ENCODE measurements at regions not wholly inside any gene's neighbourhood (a gene's known extent, or its start where the extent isn't known, plus 50 kb on each side); places are given as distances from the start of the nearest gene placed in this dataset.
"Not testable (repeated sequence)": the region's sequence is repeated elsewhere in the genome, so short reads cannot be mapped to it uniquely, and the experiment has no call there.

GRCh38 chr10:43994539-43994938, 345.9 kb upstream of the ZNF32 start:
- H2AFZ ChIP-seq (ENCODE audit: low read length), result no peak overlapping the region
- no peaks in the 10 kb centered on the region for H3K36me3 ChIP-seq (replicated peaks; ENCODE audit: insufficient read depth, low read length)
- H3K9me2 ChIP-seq (replicated peaks; ENCODE audit: insufficient read depth, low read length), result no peaks in the 10 kb centered on the region
- H3K27ac ChIP-seq (ENCODE audit: low read length), result no peak overlapping the region
- no peaks in the 10 kb centered on the region for H3K9me3 ChIP-seq (replicated peaks; ENCODE audit: insufficient read depth, low read length)
- H3K79me2 ChIP-seq (ENCODE audit: low read length), result no peaks in the 10 kb centered on the region
- H3F3A ChIP-seq (ENCODE audit: insufficient read depth, low read length), result no peaks in the 10 kb centered on the region
- TF ChIP-seq EZH2 (optimal IDR thresholded peaks at IDR 0.05; ENCODE audit: low read depth, low read length) (no peak), EZH2phosphoT487 (IDR thresholded peaks at IDR 0.05; ENCODE audit: low read length) (no peak)
- peaks cover 13% of the 10 kb centered on the region for H3K4me1 ChIP-seq (ENCODE audit: low read length)
- no peak overlapping the region for H3K9ac ChIP-seq (ENCODE audit: low read length)
- no peaks in the 10 kb centered on the region for H4K20me1 ChIP-seq (ENCODE audit: insufficient read depth, low read length)
- no peaks in the 10 kb centered on the region for H3K27me3 ChIP-seq (replicated peaks; ENCODE audit: insufficient read depth, low read length)
- no peak overlapping the region for H3K4me3 ChIP-seq (ENCODE audit: low read length)
- no peak for DNase-seq
- H3K4me2 ChIP-seq (ENCODE audit: low read depth, low read length), result no peak overlapping the region

DNA sequence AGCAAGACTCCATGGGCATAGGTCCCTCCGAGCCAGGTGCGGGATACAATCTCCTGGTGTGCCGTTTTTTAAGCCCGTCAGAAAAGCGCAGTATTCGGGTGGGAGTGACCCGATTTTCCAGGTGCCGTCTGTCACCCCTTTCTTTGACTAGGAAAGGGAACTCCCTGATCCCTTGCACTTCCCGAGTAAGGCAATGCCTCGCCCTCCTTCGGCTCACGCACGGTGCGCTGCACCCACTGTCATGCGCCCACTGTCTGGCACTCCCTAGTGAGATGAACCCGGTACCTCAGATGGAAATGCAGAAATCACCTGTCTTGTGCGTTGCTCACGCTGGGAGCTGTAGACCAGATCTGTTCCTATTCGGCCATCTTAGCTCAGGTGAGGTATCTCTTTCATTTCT, 344.1 kb upstream of the ZNF32 start:
- not testable (repeated sequence) for DNase-seq; H3K27me3 ChIP-seq (replicated peaks; ENCODE audit: insufficient read depth, low read length)

DNA sequence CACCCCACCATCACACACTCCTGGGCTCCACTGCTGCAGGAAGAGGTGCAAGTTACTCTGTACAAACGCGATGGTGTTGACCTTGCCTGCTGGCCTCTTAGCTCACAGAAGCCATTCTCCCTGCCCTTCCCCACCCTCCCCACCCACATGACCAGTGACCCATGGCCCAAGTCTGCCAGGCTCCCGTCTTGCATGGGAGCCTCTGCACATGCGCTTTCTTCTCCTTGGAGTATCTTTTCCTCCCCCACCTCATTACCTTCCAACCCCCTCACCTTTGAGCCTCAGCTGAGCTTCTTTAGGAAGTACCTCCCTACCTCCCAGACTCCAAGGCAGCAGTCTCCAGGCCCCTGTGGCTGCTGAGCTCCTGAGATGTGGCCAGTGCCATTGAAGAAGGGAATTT, 337.7 kb upstream of the ZNF32 start:
- Histone ChIP-seq H3K4me1 (ENCODE audit: low read length) (no peaks in the 10 kb centered on the region), H4K20me1 (ENCODE audit: insufficient read depth, low read length) (no peaks in the 10 kb centered on the region), H3K4me2 (ENCODE audit: low read depth, low read length) (no peak overlapping the region), H2AFZ (ENCODE audit: low read length) (no peak overlapping the region), H3K27me3 (replicated peaks; ENCODE audit: insufficient read depth, low read length) (no peaks in the 10 kb centered on the region), H3F3A (ENCODE audit: insufficient read depth, low read length) (no peaks in the 10 kb centered on the region), H3K4me3 (ENCODE audit: low read length) (no peak overlapping the region), H3K36me3 (replicated peaks; ENCODE audit: insufficient read depth, low read length) (no peaks in the 10 kb centered on the region), H3K27ac (ENCODE audit: low read length) (no peak overlapping the region), H3K79me2 (ENCODE audit: low read length) (no peaks in the 10 kb centered on the region), H3K9ac (ENCODE audit: low read length) (no peak overlapping the region), H3K9me2 (replicated peaks; ENCODE audit: insufficient read depth, low read length) (no peaks in the 10 kb centered on the region), H3K9me3 (replicated peaks; ENCODE audit: insufficient read depth, low read length) (no peaks in the 10 kb centered on the region)
- TF ChIP-seq CTCF (IDR thresholded peaks at IDR 0.05; ENCODE audit: low read length) (no peak), EZH2 (optimal IDR thresholded peaks at IDR 0.05; ENCODE audit: low read depth, low read length) (no peak), EZH2phosphoT487 (IDR thresholded peaks at IDR 0.05; ENCODE audit: low read length) (no peak)
- DNase-seq, result no peak

More for the DNA sequence above, 344.1 kb upstream of the ZNF32 start:
- not testable (repeated sequence) for H2AFZ ChIP-seq (ENCODE audit: low read length); H3K9me3 ChIP-seq (replicated peaks; ENCODE audit: insufficient read depth, low read length); H3K4me3 ChIP-seq (ENCODE audit: low read length); H3K36me3 ChIP-seq (replicated peaks; ENCODE audit: insufficient read depth, low read length); H3K27ac ChIP-seq (ENCODE audit: low read length); H4K20me1 ChIP-seq (ENCODE audit: insufficient read depth, low read length); H3K4me2 ChIP-seq (ENCODE audit: low read depth, low read length); H3K79me2 ChIP-seq (ENCODE audit: low read length); H3K9me2 ChIP-seq (replicated peaks; ENCODE audit: insufficient read depth, low read length); H3F3A ChIP-seq (ENCODE audit: insufficient read depth, low read length); H3K4me1 ChIP-seq (ENCODE audit: low read length); H3K9ac ChIP-seq (ENCODE audit: low read length)

DNA sequence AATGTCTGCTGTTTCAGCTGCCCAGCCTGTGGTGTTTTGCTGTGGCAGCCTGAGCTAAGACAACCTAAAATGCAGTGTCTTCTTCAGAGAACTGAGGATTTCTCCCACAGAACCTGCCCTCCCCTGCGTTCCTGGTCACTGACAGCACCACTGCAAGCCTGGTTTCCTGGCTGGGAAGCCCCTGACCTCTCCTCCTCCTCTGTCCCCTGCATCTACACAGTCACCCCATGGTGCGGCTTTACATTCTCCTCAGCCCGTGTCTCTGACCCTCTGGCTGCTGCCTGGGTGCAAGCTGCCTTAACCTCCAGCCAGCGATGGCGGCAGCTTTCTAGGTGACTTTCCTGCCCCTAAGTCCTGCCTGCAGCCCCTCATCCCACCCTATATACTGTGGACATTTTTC, 337.3 kb upstream of the ZNF32 start:
- no peak for DNase-seq
- H3K27ac ChIP-seq (ENCODE audit: low read length), result no peak overlapping the region
- H4K20me1 ChIP-seq (ENCODE audit: insufficient read depth, low read length), result no peaks in the 10 kb centered on the region
- no peaks in the 10 kb centered on the region for H3K79me2 ChIP-seq (ENCODE audit: low read length)
- TF ChIP-seq EZH2 (optimal IDR thresholded peaks at IDR 0.05; ENCODE audit: low read depth, low read length), result no peak
- no peak for TF ChIP-seq EZH2phosphoT487 (IDR thresholded peaks at IDR 0.05; ENCODE audit: low read length)
- TF ChIP-seq CTCF (IDR thresholded peaks at IDR 0.05; ENCODE audit: low read length), result no peak
- H3K4me1 ChIP-seq (ENCODE audit: low read length), result no peaks in the 10 kb centered on the region
- H3K4me3 ChIP-seq (ENCODE audit: low read length), result no peak overlapping the region
- no peaks in the 10 kb centered on the region for H3K36me3 ChIP-seq (replicated peaks; ENCODE audit: insufficient read depth, low read length)
- H3K27me3 ChIP-seq (replicated peaks; ENCODE audit: insufficient read depth, low read length), result no peaks in the 10 kb centered on the region
- H3K9me3 ChIP-seq (replicated peaks; ENCODE audit: insufficient read depth, low read length), result no peaks in the 10 kb centered on the region
- no peak overlapping the region for H3K4me2 ChIP-seq (ENCODE audit: low read depth, low read length)
- H3K9me2 ChIP-seq (replicated peaks; ENCODE audit: insufficient read depth, low read length), result no peaks in the 10 kb centered on the region
- no peaks in the 10 kb centered on the region for H3F3A ChIP-seq (ENCODE audit: insufficient read depth, low read length)
- H2AFZ ChIP-seq (ENCODE audit: low read length), result no peak overlapping the region
- H3K9ac ChIP-seq (ENCODE audit: low read length), result no peak overlapping the region
